ENCODE measurements at regions not wholly inside any gene's neighbourhood (a gene's known extent, or its start where the extent isn't known, plus 50 kb on each side); places are given as distances from the start of the nearest gene placed in this dataset.

GRCh38 chr6:14918200-14918907 lies 327.5 kb upstream of the JARID2 start:
- TF ChIP-seq CTCF (IDR thresholded peaks at IDR 0.05; ENCODE audit: poor library complexity) (no peak), EZH2 (IDR thresholded peaks at IDR 0.05; ENCODE audit: borderline replicate concordance) (no peak)
